Raji (cell line): ENCODE measurements at regions not wholly inside any gene's neighbourhood (a gene's known extent, or its start where the extent isn't known, plus 50 kb on each side); places are given as distances from the start of the nearest gene placed in this dataset.

Experiments
- POLR2A ChIP-seq: IDR thresholded peaks from 2 replicates; pipeline ENCODE4 v1.6.1; 2011; ENCODE audit warnings: low read depth, low read length, control low read depth; ENCODE audit not compliant: insufficient read depth

- no peak for TF ChIP-seq POLR2A
Measured at GRCh38 chr10:36148207-36148606, 506.1 kb upstream of the FZD8 start.

- TF ChIP-seq POLR2A: no peak
Measured at GRCh38 chr10:36147529-36147928, 505.4 kb upstream of the FZD8 start.

- TF ChIP-seq POLR2A: no peak
Measured at GRCh38 chr10:36141856-36142560, 499.9 kb upstream of the FZD8 start.

- no peak for TF ChIP-seq POLR2A
Measured at GRCh38 chr10:36129051-36129450, 487.0 kb upstream of the FZD8 start.

GRCh38 chr10:36126076-36126475 lies 484.0 kb upstream of the FZD8 start:
- TF ChIP-seq POLR2A: no peak

- TF ChIP-seq POLR2A: no peak
Measured at GRCh38 chr10:36119455-36119854, 477.4 kb upstream of the FZD8 start.

GRCh38 chr10:36118314-36118713 lies 476.2 kb upstream of the FZD8 start:
- TF ChIP-seq POLR2A: no peak

- no peak for TF ChIP-seq POLR2A
Measured at GRCh38 chr10:36117890-36118289, 475.8 kb upstream of the FZD8 start.

- TF ChIP-seq POLR2A: no peak
Measured at GRCh38 chr10:36117231-36117630, 475.1 kb upstream of the FZD8 start.

- no peak for TF ChIP-seq POLR2A
Measured at GRCh38 chr10:36116731-36117130, 474.6 kb upstream of the FZD8 start.

- no peak for TF ChIP-seq POLR2A
Measured at GRCh38 chr10:36116040-36116439, 473.9 kb upstream of the FZD8 start.

GRCh38 chr10:36115364-36115763 lies 473.3 kb upstream of the FZD8 start:
- no peak for TF ChIP-seq POLR2A

GRCh38 chr10:36114913-36115312 lies 472.8 kb upstream of the FZD8 start:
- no peak for TF ChIP-seq POLR2A

- TF ChIP-seq POLR2A: no peak
Measured at GRCh38 chr10:36114141-36114540, 472.0 kb upstream of the FZD8 start.

- no peak for TF ChIP-seq POLR2A
Measured at GRCh38 chr10:36111676-36112075, 469.6 kb upstream of the FZD8 start.

GRCh38 chr10:36110097-36110496 lies 468.0 kb upstream of the FZD8 start:
- TF ChIP-seq POLR2A: no peak

- no peak for TF ChIP-seq POLR2A
Measured at GRCh38 chr10:36109399-36110023, 467.4 kb upstream of the FZD8 start.
